ENCODE measurements at regions not wholly inside any gene's neighbourhood (a gene's known extent, or its start where the extent isn't known, plus 50 kb on each side); places are given as distances from the start of the nearest gene placed in this dataset.
A peak's percentile ranks its signal among the peaks of the same experiment; 100 is the strongest.

DNA sequence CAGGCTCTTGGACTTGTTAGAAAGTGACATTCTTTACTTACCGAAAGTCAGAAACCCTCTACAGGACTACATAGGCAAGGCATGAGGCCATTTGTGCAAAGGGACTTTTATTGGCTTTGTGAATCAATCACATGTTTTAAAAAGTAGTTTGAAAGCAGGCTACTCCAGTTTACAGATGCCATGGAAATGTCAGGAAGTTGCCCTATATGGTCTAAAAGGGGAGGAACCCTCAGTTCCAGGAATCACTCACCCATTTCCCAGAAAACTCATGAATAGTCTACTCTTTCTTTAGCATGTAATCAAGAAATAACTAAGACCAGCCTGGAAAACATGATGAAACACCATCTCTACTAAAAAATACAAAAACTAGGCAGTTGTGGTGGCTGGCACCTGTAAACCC is 51.0 kb upstream of the MKRN3 start:
- DNase-seq (ENCODE audit: low read depth) = no peak
- in situ Hi-C loops (cut with HindIII; ENCODE audit: low pct_unique_long_range_greater_than_20kb, low sequenced_read_pairs) = no loop called here

- no peak for DNase-seq (ENCODE audit: low read depth)
- in situ Hi-C loops (cut with HindIII; ENCODE audit: low pct_unique_long_range_greater_than_20kb, low sequenced_read_pairs) = no loop called here
Measured at GRCh38 chr15:23506762-23507161, 58.7 kb upstream of the MKRN3 start.

- in situ Hi-C loops (cut with HindIII; ENCODE audit: low pct_unique_long_range_greater_than_20kb, low sequenced_read_pairs) = no loop called here
- DNase-seq (ENCODE audit: low read depth) = no peak
Measured at GRCh38 chr15:23503980-23504379, 56.9 kb upstream of the GOLGA6L2 start.

DNA sequence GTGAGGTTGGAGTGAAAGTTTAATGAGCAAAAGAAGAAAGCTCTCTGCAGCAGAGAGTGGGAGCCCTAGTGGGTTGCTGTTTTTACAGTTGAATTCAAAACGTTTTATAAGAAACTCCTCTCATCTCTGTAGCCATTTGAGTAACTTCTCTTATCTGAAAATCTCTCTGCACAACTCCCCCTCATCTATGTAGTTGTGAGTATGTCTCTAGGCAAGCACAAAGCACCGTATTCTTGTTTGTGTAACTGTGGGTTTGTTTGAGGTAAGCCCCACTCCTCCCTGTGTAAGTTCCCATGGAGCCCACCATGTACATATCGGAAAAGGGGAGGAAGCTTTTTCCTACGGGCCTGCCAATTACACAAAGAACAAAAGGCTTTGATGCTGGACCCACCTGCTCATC is 56.5 kb upstream of the GOLGA6L2 start:
- no peak for DNase-seq (ENCODE audit: low read depth)
- in situ Hi-C loops (cut with HindIII; ENCODE audit: low pct_unique_long_range_greater_than_20kb, low sequenced_read_pairs) = no loop called here

GRCh38 chr15:23497710-23498111 is 50.7 kb upstream of the GOLGA6L2 start:
- in situ Hi-C loops (cut with HindIII; ENCODE audit: low pct_unique_long_range_greater_than_20kb, low sequenced_read_pairs) = no loop called here
- peak; percentile 21 for DNase-seq (ENCODE audit: low read depth)
